ENCODE measurements at regions not wholly inside any gene's neighbourhood (a gene's known extent, or its start where the extent isn't known, plus 50 kb on each side); places are given as distances from the start of the nearest gene placed in this dataset.

- Histone ChIP-seq H3K27ac (ENCODE audit: poor library complexity, severe bottlenecking) (no peak overlapping the region), H3K4me1 (ENCODE audit: insufficient read depth, poor library complexity, severe bottlenecking) (no peaks in the 10 kb centered on the region), H3K27me3 (ENCODE audit: insufficient read depth, poor library complexity, severe bottlenecking) (no peaks in the 10 kb centered on the region), H3K36me3 (ENCODE audit: low read depth) (no peaks in the 10 kb centered on the region), H3K4me3 (ENCODE audit: severe bottlenecking) (no peak overlapping the region), H3K9me3 (ENCODE audit: severe bottlenecking) (no peaks in the 10 kb centered on the region)
- no peak for DNase-seq (ENCODE audit: low spot score)
- no peak for ATAC-seq (ENCODE audit: low read depth)
- no peak for TF ChIP-seq CTCF (IDR thresholded peaks at IDR 0.05; ENCODE audit: poor library complexity, severe bottlenecking)
Measured at GRCh38 chr12:127297327-127297726, 969.6 kb upstream of the TMEM132C start.

GRCh38 chr12:127300075-127300474 lies 966.9 kb upstream of the TMEM132C start:
- ATAC-seq (ENCODE audit: low read depth) (no peak), DNase-seq (ENCODE audit: low spot score) (no peak)
- Histone ChIP-seq H3K9me3 (ENCODE audit: severe bottlenecking) (no peaks in the 10 kb centered on the region), H3K4me1 (ENCODE audit: insufficient read depth, poor library complexity, severe bottlenecking) (no peaks in the 10 kb centered on the region), H3K27me3 (ENCODE audit: insufficient read depth, poor library complexity, severe bottlenecking) (no peaks in the 10 kb centered on the region), H3K27ac (ENCODE audit: poor library complexity, severe bottlenecking) (no peak overlapping the region), H3K4me3 (ENCODE audit: severe bottlenecking) (no peak overlapping the region), H3K36me3 (ENCODE audit: low read depth) (no peaks in the 10 kb centered on the region)
- TF ChIP-seq CTCF (IDR thresholded peaks at IDR 0.05; ENCODE audit: poor library complexity, severe bottlenecking), result no peak

- no peak for DNase-seq (ENCODE audit: low spot score)
Measured at GRCh38 chr12:127300753-127301152, 966.2 kb upstream of the TMEM132C start.

GRCh38 chr12:127301876-127302275 lies 965.1 kb upstream of the TMEM132C start:
- Histone ChIP-seq H3K9me3 (ENCODE audit: severe bottlenecking) (no peaks in the 10 kb centered on the region), H3K36me3 (ENCODE audit: low read depth) (no peaks in the 10 kb centered on the region), H3K4me1 (ENCODE audit: insufficient read depth, poor library complexity, severe bottlenecking) (no peaks in the 10 kb centered on the region), H3K27me3 (ENCODE audit: insufficient read depth, poor library complexity, severe bottlenecking) (no peaks in the 10 kb centered on the region), H3K4me3 (ENCODE audit: severe bottlenecking) (no peak overlapping the region), H3K27ac (ENCODE audit: poor library complexity, severe bottlenecking) (no peak overlapping the region)
- TF ChIP-seq CTCF (IDR thresholded peaks at IDR 0.05; ENCODE audit: poor library complexity, severe bottlenecking), result no peak
- DNase-seq (ENCODE audit: low spot score) (no peak), ATAC-seq (ENCODE audit: low read depth) (no peak)

More at GRCh38 chr12:127300753-127301152, 966.2 kb upstream of the TMEM132C start:
- H3K36me3 ChIP-seq (ENCODE audit: low read depth), result no peaks in the 10 kb centered on the region
- H3K4me1 ChIP-seq (ENCODE audit: insufficient read depth, poor library complexity, severe bottlenecking), result no peaks in the 10 kb centered on the region
- H3K27me3 ChIP-seq (ENCODE audit: insufficient read depth, poor library complexity, severe bottlenecking), result no peaks in the 10 kb centered on the region
- H3K4me3 ChIP-seq (ENCODE audit: severe bottlenecking), result no peak overlapping the region
- ATAC-seq (ENCODE audit: low read depth), result no peak
- H3K27ac ChIP-seq (ENCODE audit: poor library complexity, severe bottlenecking), result no peak overlapping the region
- no peak for TF ChIP-seq CTCF (IDR thresholded peaks at IDR 0.05; ENCODE audit: poor library complexity, severe bottlenecking)
- H3K9me3 ChIP-seq (ENCODE audit: severe bottlenecking), result no peaks in the 10 kb centered on the region

- Histone ChIP-seq H3K4me1 (ENCODE audit: insufficient read depth, poor library complexity, severe bottlenecking) (no peaks in the 10 kb centered on the region), H3K4me3 (ENCODE audit: severe bottlenecking) (no peak overlapping the region), H3K36me3 (ENCODE audit: low read depth) (no peaks in the 10 kb centered on the region), H3K9me3 (ENCODE audit: severe bottlenecking) (no peaks in the 10 kb centered on the region), H3K27ac (ENCODE audit: poor library complexity, severe bottlenecking) (no peak overlapping the region), H3K27me3 (ENCODE audit: insufficient read depth, poor library complexity, severe bottlenecking) (no peaks in the 10 kb centered on the region)
- no peak for DNase-seq (ENCODE audit: low spot score)
- TF ChIP-seq CTCF (IDR thresholded peaks at IDR 0.05; ENCODE audit: poor library complexity, severe bottlenecking), result no peak
- ATAC-seq (ENCODE audit: low read depth), result no peak
Measured at GRCh38 chr12:127304751-127305725, 961.9 kb upstream of the TMEM132C start.
